Astrocyte of the cerebellum (primary cell): ENCODE measurements at regions not wholly inside any gene's neighbourhood (a gene's known extent, or its start where the extent isn't known, plus 50 kb on each side); places are given as distances from the start of the nearest gene placed in this dataset.
A peak's percentile ranks its signal among the peaks of the same experiment; 100 is the strongest.

ENCODE experiments used
- DNase-seq: peaks from one replicate; pipeline ENCODE4 v3.0.0-alpha.2; 2011; ENCODE audit warnings: low read depth
- H3K4me3 ChIP-seq: 2 replicates; pipeline ENCODE4 v1.5.1; 2011; ENCODE audit warnings: mild to moderate bottlenecking, low read depth, low read length, moderate library complexity
- CTCF ChIP-seq: IDR thresholded peaks from 2 replicates; pipeline ENCODE4 v1.5.1; 2012; ENCODE audit warnings: low read length, low read depth, moderate library complexity, mild to moderate bottlenecking; ENCODE audit errors: missing control alignments
- in situ Hi-C: cut with HindIII; loops from 2 replicates; pipeline ENCODE4 v1.10.0; 2017; ENCODE audit warnings: low sequenced_read_pairs

GRCh38 chr12:125530876-125531275, 465.6 kb downstream of the AACS start:
- DNase-seq: no peak
- TF ChIP-seq CTCF: no peak

GRCh38 chr12:125531574-125531973, 466.3 kb downstream of the AACS start:
- H3K4me3 ChIP-seq: no peak overlapping the region
- TF ChIP-seq CTCF: no peak
- in situ Hi-C loops: no loop called here
- no peak for DNase-seq

More at GRCh38 chr12:125530876-125531275, 465.6 kb downstream of the AACS start:
- H3K4me3 ChIP-seq: no peak overlapping the region
- in situ Hi-C loops: no loop called here

GRCh38 chr12:125533434-125534029, 468.3 kb downstream of the AACS start:
- peak; percentile 5 for DNase-seq
- in situ Hi-C loops: no loop called here
- TF ChIP-seq CTCF: peak; percentile 94
- no peak overlapping the region for H3K4me3 ChIP-seq

- DNase-seq: no peak
- in situ Hi-C loops: no loop called here
- H3K4me3 ChIP-seq: no peak overlapping the region
These were observed 473.4 kb downstream of the AACS start for GRCh38 chr12:125538401-125539199.

GRCh38 chr12:125540580-125541204, 475.5 kb downstream of the AACS start:
- no peak for TF ChIP-seq CTCF
- in situ Hi-C loops: no loop called here
- H3K4me3 ChIP-seq: no peak overlapping the region
- no peak for DNase-seq

More at GRCh38 chr12:125538401-125539199, 473.4 kb downstream of the AACS start:
- no peak for TF ChIP-seq CTCF

- no peak overlapping the region for H3K4me3 ChIP-seq
- in situ Hi-C loops: no loop called here
- no peak for TF ChIP-seq CTCF
- no peak for DNase-seq
These were observed 479.7 kb downstream of the AACS start for GRCh38 chr12:125544960-125545359.
